ENCODE measurements at regions not wholly inside any gene's neighbourhood (a gene's known extent, or its start where the extent isn't known, plus 50 kb on each side); places are given as distances from the start of the nearest gene placed in this dataset.

GRCh38 chr7:17020250-17020649, 138.5 kb upstream of the AGR3 start:
- no peak for DNase-seq (ENCODE audit: low read depth)

- no peak for DNase-seq (ENCODE audit: low read depth)
Measured at GRCh38 chr7:17021205-17021604, 139.4 kb upstream of the AGR3 start.

GRCh38 chr7:17022920-17023319, 141.1 kb upstream of the AGR3 start:
- DNase-seq (ENCODE audit: low read depth) = no peak

GRCh38 chr7:17026269-17026668, 144.5 kb upstream of the AGR3 start:
- no peak for DNase-seq (ENCODE audit: low read depth)

- DNase-seq (ENCODE audit: low read depth) = no peak
Measured at GRCh38 chr7:17027143-17027788, 145.5 kb upstream of the AGR3 start.

GRCh38 chr7:17027789-17028152, 146.0 kb upstream of the AGR3 start:
- no peak for DNase-seq (ENCODE audit: low read depth)

- no peak for DNase-seq (ENCODE audit: low read depth)
Measured at GRCh38 chr7:17029150-17029549, 147.4 kb upstream of the AGR3 start.

GRCh38 chr7:17030559-17030958, 148.8 kb upstream of the AGR3 start:
- no peak for DNase-seq (ENCODE audit: low read depth)

- DNase-seq (ENCODE audit: low read depth) = no peak
Measured at GRCh38 chr7:17031906-17032551, 150.2 kb upstream of the AGR3 start.

GRCh38 chr7:17033245-17033644, 151.5 kb upstream of the AGR3 start:
- DNase-seq (ENCODE audit: low read depth) = no peak

GRCh38 chr7:17036584-17036983, 154.8 kb upstream of the AGR3 start:
- no peak for DNase-seq (ENCODE audit: low read depth)

GRCh38 chr7:17037356-17037755, 155.6 kb upstream of the AGR3 start:
- no peak for DNase-seq (ENCODE audit: low read depth)

GRCh38 chr7:17038160-17038782, 156.5 kb upstream of the AGR3 start:
- DNase-seq (ENCODE audit: low read depth) = no peak

GRCh38 chr7:17038783-17039170, 157.0 kb upstream of the AGR3 start:
- DNase-seq (ENCODE audit: low read depth) = no peak

GRCh38 chr7:17039372-17039771, 157.6 kb upstream of the AGR3 start:
- no peak for DNase-seq (ENCODE audit: low read depth)

GRCh38 chr7:17040716-17041115, 158.9 kb upstream of the AGR3 start:
- DNase-seq (ENCODE audit: low read depth) = no peak

GRCh38 chr7:17041324-17041723, 159.5 kb upstream of the AGR3 start:
- no peak for DNase-seq (ENCODE audit: low read depth)

GRCh38 chr7:17042211-17042610, 160.4 kb upstream of the AGR3 start:
- no peak for DNase-seq (ENCODE audit: low read depth)

- DNase-seq (ENCODE audit: low read depth) = no peak
Measured at GRCh38 chr7:17043012-17043877, 161.5 kb upstream of the AGR3 start.

GRCh38 chr7:17044396-17044795, 162.6 kb upstream of the AGR3 start:
- DNase-seq (ENCODE audit: low read depth) = no peak

- no peak for DNase-seq (ENCODE audit: low read depth)
Measured at GRCh38 chr7:17044861-17045260, 163.1 kb upstream of the AGR3 start.

- DNase-seq (ENCODE audit: low read depth) = no peak
Measured at GRCh38 chr7:17046259-17046658, 164.5 kb upstream of the AGR3 start.

GRCh38 chr7:17046666-17047065, 164.9 kb upstream of the AGR3 start:
- no peak for DNase-seq (ENCODE audit: low read depth)

Data from stimulated activated CD8-positive, alpha-beta memory T cell treated with anti-CD3 and anti-CD28 coated beads, Interleukin-12 subunit alpha, Interleukin-12 subunit beta, amount 100 ng/mL, for 1 hour (primary cell).